HEK293T (cell line): ENCODE measurements at regions not wholly inside any gene's neighbourhood (a gene's known extent, or its start where the extent isn't known, plus 50 kb on each side); places are given as distances from the start of the nearest gene placed in this dataset.

Experiments used
- CTCF ChIA-PET: fragments of 350-600 bp; formaldehyde crosslinking; extraction: SDS; loops from one replicate; lab custom pipeline; 2021; ENCODE audit warnings: antibody characterized with exemption, inconsistent platforms; lab: Yijun Ruan, JAX
- POLR2A ChIA-PET: fragments of 350-600 bp; formaldehyde crosslinking; extraction: SDS; loops from one replicate; lab custom pipeline; 2020; ENCODE audit warnings: antibody characterized with exemption, inconsistent platforms; lab: Yijun Ruan, JAX
- DNase-seq: peaks from one replicate; pipeline ENCODE4 v3.0.0; 2012; ENCODE audit warnings: mixed read lengths; ENCODE audit errors: extremely low spot score
- SP1 ChIP-seq: fragments of 450-650 bp; IDR thresholded peaks from 2 replicates; pipeline ENCODE4 v1.6.1; 2017

- TF ChIP-seq SP1, result no peak
- CTCF ChIA-PET, result interaction anchor here (0.7 to 1.5 kb wide), 3 partner anchors 51 to 144 kb away, joined by 3 to 5 read pairs (median 3); partner anchors contain the start of gene RERG
- POLR2A ChIA-PET, result interaction anchor here (0.8 kb wide), 1 partner anchor 501 kb away, joined by 3 read pairs; a partner anchor contains a TSS
- no peak for DNase-seq
Observed at GRCh38 chr12:15272376-15272775, 49.9 kb upstream of the PTPRO start.
